Ectodermal cell (in vitro differentiated cells): ENCODE measurements at regions not wholly inside any gene's neighbourhood (a gene's known extent, or its start where the extent isn't known, plus 50 kb on each side); places are given as distances from the start of the nearest gene placed in this dataset.

Experiments used
- H3K27ac ChIP-seq: 2 replicates; pipeline ENCODE4 v1.7.0; 2013; ENCODE audit warnings: mild to moderate bottlenecking, low read depth, low read length; ENCODE audit not compliant: insufficient read depth, poor library complexity, severe bottlenecking
- H3K27me3 ChIP-seq: 2 replicates; pipeline ENCODE4 v1.7.0; 2013; ENCODE audit warnings: mild to moderate bottlenecking, low read length; ENCODE audit not compliant: insufficient read depth, control insufficient read depth, poor library complexity, severe bottlenecking
- H3K36me3 ChIP-seq: one replicate; pipeline ENCODE4 v1.7.0; 2013; ENCODE audit warnings: low read length; ENCODE audit not compliant: control insufficient read depth, insufficient read depth
- H3K4me1 ChIP-seq: one replicate; pipeline ENCODE4 v1.7.0; 2013; ENCODE audit warnings: low read length; ENCODE audit not compliant: control insufficient read depth, insufficient read depth
- H3K4me3 ChIP-seq: 2 replicates; pipeline ENCODE4 v1.7.0; 2013; ENCODE audit warnings: low read depth, low read length, control low read depth; ENCODE audit not compliant: insufficient read depth
- H3K9me3 ChIP-seq: 2 replicates; pipeline ENCODE4 v1.7.0; 2013; ENCODE audit warnings: mild to moderate bottlenecking, low read length, moderate library complexity; ENCODE audit not compliant: control insufficient read depth
- WGBS, 2 experiments: methylation state at CpG; one replicate each; pipeline ENCODE4 v1.1.7; 2013; ENCODE audit warnings: missing lambda C conversion rate in 2 of 2; 5-methylcytosine and 5-hydroxymethylcytosine counted together

- 35 to 42% methylated on average over 1 of the region's 1 CpG for WGBS, 2 experiments
- no peak overlapping the region for H3K27ac ChIP-seq
- H3K9me3 ChIP-seq, result no peaks in the 10 kb centered on the region
- no peak overlapping the region for H3K4me3 ChIP-seq
- H3K27me3 ChIP-seq, result no peaks in the 10 kb centered on the region
- no peaks in the 10 kb centered on the region for H3K4me1 ChIP-seq
- no peaks in the 10 kb centered on the region for H3K36me3 ChIP-seq
Measured at GRCh38 chr3:117146571-117146970, 437.0 kb downstream of the TUSC7 start.

- 64 to 65% methylated on average over 2 of the region's 2 CpGs for WGBS, 2 experiments
- Histone ChIP-seq H3K4me3 (no peak overlapping the region), H3K4me1 (no peaks in the 10 kb centered on the region), H3K36me3 (no peaks in the 10 kb centered on the region), H3K9me3 (no peaks in the 10 kb centered on the region), H3K27me3 (no peaks in the 10 kb centered on the region), H3K27ac (no peak overlapping the region)
Measured at GRCh38 chr3:117149584-117149983, 440.0 kb downstream of the TUSC7 start.

DNA sequence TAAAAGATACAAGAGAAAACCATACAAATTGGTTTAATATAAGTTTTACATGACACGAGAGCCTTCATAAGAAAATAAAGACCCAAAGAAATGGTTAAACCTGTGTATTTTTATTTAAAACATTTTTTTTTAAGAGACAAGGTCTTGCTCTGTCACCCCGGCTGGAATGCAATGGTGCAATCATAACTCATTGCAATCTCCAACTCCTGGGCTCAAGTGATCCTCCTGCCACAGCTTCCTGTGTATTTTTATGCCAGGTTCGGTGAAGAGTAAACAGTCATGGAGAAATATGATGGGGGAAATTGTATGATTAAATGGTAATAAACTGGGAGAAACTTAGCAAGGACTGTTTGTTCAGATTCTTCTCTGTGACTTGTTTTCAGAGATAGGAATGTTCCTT lies 441.0 kb downstream of the TUSC7 start:
- WGBS, 2 experiments, result 85 to 91% methylated on average over 2 of the region's 3 CpGs
- H3K4me1 ChIP-seq, result no peaks in the 10 kb centered on the region
- no peaks in the 10 kb centered on the region for H3K27me3 ChIP-seq
- H3K4me3 ChIP-seq, result no peak overlapping the region
- no peaks in the 10 kb centered on the region for H3K9me3 ChIP-seq
- no peaks in the 10 kb centered on the region for H3K36me3 ChIP-seq
- no peak overlapping the region for H3K27ac ChIP-seq

DNA sequence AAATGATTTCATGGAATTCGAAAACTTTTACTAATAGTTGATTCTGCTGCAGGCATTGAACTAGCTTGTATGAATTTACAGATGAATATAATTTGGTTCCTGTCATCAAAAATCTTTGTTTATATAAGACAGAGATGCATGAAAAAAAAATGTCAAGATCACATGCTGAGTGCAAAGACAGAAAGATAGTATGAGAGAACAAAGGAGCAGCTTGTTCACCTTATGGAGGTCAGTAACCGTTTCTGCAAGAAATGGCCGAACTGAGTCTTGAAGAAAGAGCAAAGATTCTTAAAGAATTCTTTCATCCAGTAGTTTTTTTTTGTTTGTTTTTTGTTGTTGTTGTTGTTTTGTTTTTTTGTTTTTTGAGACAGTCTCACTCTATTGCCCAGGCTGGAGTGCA lies 450.6 kb downstream of the TUSC7 start:
- 96 to 99% methylated on average over 3 of the region's 3 CpGs for WGBS, 2 experiments
- no peak overlapping the region for H3K27ac ChIP-seq

GRCh38 chr3:117161816-117162215 lies 452.2 kb downstream of the TUSC7 start:
- no peak overlapping the region for H3K27ac ChIP-seq
- H3K4me1 ChIP-seq, result no peaks in the 10 kb centered on the region
- no peaks in the 10 kb centered on the region for H3K36me3 ChIP-seq
- no peaks in the 10 kb centered on the region for H3K27me3 ChIP-seq
- no peaks in the 10 kb centered on the region for H3K9me3 ChIP-seq
- H3K4me3 ChIP-seq, result no peak overlapping the region
- 98 to 100% methylated on average over 1 of the region's 1 CpG for WGBS, 2 experiments

More for the DNA sequence above, 450.6 kb downstream of the TUSC7 start:
- H3K9me3 ChIP-seq, result no peaks in the 10 kb centered on the region
- H3K4me3 ChIP-seq, result no peak overlapping the region
- H3K27me3 ChIP-seq, result no peaks in the 10 kb centered on the region
- H3K36me3 ChIP-seq, result no peaks in the 10 kb centered on the region
- H3K4me1 ChIP-seq, result no peaks in the 10 kb centered on the region

GRCh38 chr3:117165176-117165575 lies 455.6 kb downstream of the TUSC7 start:
- Histone ChIP-seq H3K4me3 (no peak overlapping the region), H3K4me1 (no peaks in the 10 kb centered on the region), H3K9me3 (no peaks in the 10 kb centered on the region), H3K27me3 (no peaks in the 10 kb centered on the region), H3K27ac (peak overlapping the region; percentile 79), H3K36me3 (no peaks in the 10 kb centered on the region)
- WGBS, 2 experiments, result 82 to 100% methylated on average over 1 to 2 of the region's 2 CpGs

- H3K36me3 ChIP-seq, result no peaks in the 10 kb centered on the region
- peak overlapping the region; percentile 79 for H3K27ac ChIP-seq
- H3K9me3 ChIP-seq, result no peaks in the 10 kb centered on the region
- 28 to 30% methylated on average over 5 of the region's 5 CpGs for WGBS, 2 experiments
- no peaks in the 10 kb centered on the region for H3K27me3 ChIP-seq
- H3K4me3 ChIP-seq, result no peak overlapping the region
- H3K4me1 ChIP-seq, result no peaks in the 10 kb centered on the region
Measured at GRCh38 chr3:117165601-117166051, 456.0 kb downstream of the TUSC7 start.

DNA sequence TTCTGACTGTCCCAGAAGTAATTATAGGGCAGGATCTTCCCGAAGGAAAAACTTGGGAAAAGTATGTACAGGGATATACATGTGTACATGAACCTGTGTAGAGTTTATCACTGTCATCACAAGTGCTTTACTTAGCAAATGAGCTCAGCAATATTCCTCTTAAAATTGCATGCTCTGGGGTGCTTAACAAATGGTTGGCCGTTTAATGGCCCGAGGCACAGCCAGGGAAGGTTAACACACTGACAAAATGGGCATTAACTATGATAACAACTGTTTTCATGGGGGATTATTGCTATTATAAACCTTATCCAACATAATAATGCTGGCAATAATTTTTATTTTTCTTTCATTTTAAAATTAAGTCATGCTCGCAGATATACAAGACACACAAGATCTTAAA lies 459.3 kb downstream of the TUSC7 start:
- no peaks in the 10 kb centered on the region for H3K36me3 ChIP-seq
- no peaks in the 10 kb centered on the region for H3K4me1 ChIP-seq
- H3K27me3 ChIP-seq, result no peaks in the 10 kb centered on the region
- no peak overlapping the region for H3K27ac ChIP-seq
- H3K4me3 ChIP-seq, result no peak overlapping the region
- 93 to 98% methylated on average over 3 of the region's 4 CpGs for WGBS, 2 experiments
- no peaks in the 10 kb centered on the region for H3K9me3 ChIP-seq

DNA sequence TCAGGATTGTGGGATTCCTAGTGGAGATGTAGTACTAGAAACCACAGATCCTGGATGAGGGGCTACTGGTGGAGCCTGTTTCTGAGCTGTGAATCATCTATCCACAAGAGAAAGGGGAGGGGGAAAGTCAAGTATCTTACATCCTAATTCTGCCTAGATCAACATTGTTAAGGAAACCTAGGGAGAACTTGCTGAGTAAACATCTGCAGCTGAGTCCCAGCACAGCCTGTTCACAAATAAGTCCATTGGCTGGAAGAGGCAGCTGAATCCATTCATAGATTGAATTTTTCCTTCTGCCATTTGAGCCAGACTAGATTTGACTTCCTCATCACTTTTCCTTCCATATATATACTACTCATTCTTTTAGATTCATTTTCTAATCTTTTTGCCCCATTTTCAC lies 460.5 kb downstream of the TUSC7 start:
- Histone ChIP-seq H3K36me3 (no peaks in the 10 kb centered on the region), H3K4me3 (no peak overlapping the region)

DNA sequence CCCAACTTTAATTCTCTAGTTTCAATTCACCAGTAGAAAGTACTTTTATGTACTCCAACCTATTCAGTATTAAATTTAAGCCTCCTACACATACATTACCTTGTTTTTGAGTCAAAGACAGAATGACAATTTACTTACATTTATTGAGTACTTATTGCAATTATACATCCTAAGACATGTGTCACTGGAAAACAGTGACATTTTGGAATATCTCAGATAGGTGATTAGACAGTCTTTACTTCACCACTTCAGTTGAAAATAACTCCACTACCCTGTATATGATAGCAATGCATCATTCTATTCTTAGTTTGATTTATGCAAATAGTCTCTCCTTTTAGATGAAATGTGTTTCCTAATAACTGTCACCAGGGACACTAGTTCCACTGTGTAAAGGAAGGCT lies 461.5 kb downstream of the TUSC7 start:
- Histone ChIP-seq H3K4me1 (no peaks in the 10 kb centered on the region), H3K9me3 (no peaks in the 10 kb centered on the region), H3K36me3 (no peaks in the 10 kb centered on the region), H3K4me3 (no peak overlapping the region), H3K27me3 (no peaks in the 10 kb centered on the region), H3K27ac (no peak overlapping the region)

More for the DNA sequence above, 460.5 kb downstream of the TUSC7 start:
- H3K27ac ChIP-seq, result no peak overlapping the region
- H3K9me3 ChIP-seq, result no peaks in the 10 kb centered on the region
- H3K27me3 ChIP-seq, result no peaks in the 10 kb centered on the region
- no peaks in the 10 kb centered on the region for H3K4me1 ChIP-seq

- Histone ChIP-seq H3K9me3 (no peaks in the 10 kb centered on the region), H3K27ac (no peak overlapping the region), H3K36me3 (no peaks in the 10 kb centered on the region), H3K27me3 (no peaks in the 10 kb centered on the region), H3K4me3 (no peak overlapping the region), H3K4me1 (no peaks in the 10 kb centered on the region)
- WGBS, 2 experiments, result 93 to 100% methylated on average over 1 of the region's 1 CpG
Measured at GRCh38 chr3:117172426-117172825, 462.8 kb downstream of the TUSC7 start.
